ENCODE measurements at regions not wholly inside any gene's neighbourhood (a gene's known extent, or its start where the extent isn't known, plus 50 kb on each side); places are given as distances from the start of the nearest gene placed in this dataset.

DNA sequence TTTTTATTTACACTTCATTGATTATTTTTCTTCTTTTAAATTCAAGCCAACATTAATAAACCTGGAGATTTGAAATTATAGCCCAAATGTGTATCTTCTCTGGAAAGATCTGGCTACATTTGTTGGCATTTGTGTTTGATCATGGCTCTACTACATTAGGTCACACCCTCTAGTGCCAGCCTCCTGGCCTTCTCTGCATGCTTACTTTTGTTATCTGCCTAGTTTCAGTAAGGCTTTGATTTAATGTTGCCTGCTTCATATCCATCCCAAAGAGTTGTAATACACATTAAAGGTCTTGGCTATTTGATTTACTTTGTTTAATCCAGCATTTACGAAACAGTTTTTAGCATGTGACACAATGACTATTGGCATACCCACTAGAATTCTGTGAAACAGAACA, 224.5 kb downstream of the TRAM1L1 start:
- TF ChIP-seq POLR2AphosphoS5 (IDR thresholded peaks at IDR 0.05) (no peak), POLR2A (IDR thresholded peaks at IDR 0.05) (no peak)
- TF ChIP-seq, protein P1, sequence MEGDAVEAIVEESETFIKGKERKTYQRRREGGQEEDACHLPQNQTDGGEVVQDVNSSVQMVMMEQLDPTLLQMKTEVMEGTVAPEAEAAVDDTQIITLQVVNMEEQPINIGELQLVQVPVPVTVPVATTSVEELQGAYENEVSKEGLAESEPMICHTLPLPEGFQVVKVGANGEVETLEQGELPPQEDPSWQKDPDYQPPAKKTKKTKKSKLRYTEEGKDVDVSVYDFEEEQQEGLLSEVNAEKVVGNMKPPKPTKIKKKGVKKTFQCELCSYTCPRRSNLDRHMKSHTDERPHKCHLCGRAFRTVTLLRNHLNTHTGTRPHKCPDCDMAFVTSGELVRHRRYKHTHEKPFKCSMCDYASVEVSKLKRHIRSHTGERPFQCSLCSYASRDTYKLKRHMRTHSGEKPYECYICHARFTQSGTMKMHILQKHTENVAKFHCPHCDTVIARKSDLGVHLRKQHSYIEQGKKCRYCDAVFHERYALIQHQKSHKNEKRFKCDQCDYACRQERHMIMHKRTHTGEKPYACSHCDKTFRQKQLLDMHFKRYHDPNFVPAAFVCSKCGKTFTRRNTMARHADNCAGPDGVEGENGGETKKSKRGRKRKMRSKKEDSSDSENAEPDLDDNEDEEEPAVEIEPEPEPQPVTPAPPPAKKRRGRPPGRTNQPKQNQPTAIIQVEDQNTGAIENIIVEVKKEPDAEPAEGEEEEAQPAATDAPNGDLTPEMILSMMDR (IDR thresholded peaks at IDR 0.05) = no peak

All from transverse colon (tissue), 4 donors.